HG02588 (cell line): ENCODE measurements at regions not wholly inside any gene's neighbourhood (a gene's known extent, or its start where the extent isn't known, plus 50 kb on each side); places are given as distances from the start of the nearest gene placed in this dataset.
A peak's percentile ranks its signal among the peaks of the same experiment; 100 is the strongest.
"Not testable (repeated sequence)": the region's sequence is repeated elsewhere in the genome, so short reads cannot be mapped to it uniquely, and the experiment has no call there.

Source experiments
- ATAC-seq: cut with Tn5 transposase; IDR thresholded peaks from one replicate; pipeline ENCODE4 v1.9.1; 2021; ENCODE audit warnings: mild to moderate bottlenecking, moderate library complexity; ENCODE audit not compliant: unreplicated experiment

DNA sequence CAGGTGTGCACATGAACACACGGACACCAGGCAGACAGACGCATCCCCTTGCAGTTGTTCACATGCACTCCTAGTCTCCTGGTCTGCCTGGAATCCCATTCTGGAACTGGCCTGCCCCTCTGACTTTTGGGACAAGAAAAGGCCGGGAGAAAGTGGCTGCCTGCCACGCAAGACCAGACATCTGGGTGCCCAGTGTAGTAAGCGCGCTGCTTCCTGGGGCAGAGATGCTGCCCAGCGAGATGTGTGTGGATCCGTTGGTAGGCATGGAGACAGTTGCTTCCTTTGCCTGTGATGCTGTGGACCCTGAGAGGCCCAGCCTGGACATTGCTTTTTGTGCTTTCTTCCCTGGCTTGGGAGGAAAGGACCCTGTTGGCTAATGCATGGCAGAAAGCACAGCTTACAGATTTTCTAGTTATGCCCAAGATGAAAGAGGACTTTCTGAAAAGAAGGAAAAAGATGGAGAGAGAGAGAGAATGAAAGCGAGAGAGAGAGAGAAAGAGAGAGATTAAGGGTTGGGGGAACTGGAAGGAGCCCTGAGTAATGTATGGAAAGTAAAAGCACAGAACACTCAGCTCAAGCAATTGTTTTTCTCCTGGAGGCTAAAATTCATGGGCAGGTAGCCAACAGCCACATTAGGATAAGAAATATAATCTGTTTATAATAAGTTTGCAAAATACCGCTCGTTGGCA is 235.3 kb downstream of the BCL2L11 start:
- ATAC-seq, result not testable (repeated sequence)

DNA sequence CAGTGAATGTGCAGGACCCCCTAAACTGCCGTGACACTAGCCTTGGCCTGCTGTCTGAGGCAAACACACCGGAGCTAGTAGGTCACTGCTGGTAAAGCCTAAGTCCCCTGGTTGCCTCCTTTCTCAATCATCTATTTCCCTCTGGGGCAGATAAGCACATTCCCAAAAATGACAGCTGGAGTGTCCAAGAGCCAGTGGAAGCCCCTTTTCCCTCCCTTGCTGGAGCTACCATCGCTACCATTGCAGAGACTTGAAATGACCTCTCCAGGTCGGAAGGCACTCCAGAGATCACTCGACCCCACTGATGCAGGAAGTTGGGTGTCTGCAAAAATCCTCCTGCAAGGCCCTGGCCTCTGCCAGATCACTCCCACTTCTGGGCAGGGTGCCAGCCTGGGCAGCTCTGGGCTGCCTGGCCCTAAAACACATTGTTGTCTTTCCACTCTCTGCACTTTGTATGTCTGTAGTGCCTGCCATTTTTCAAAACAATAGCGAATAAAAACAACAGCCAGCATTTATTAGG is 235.9 kb downstream of the BCL2L11 start:
- not testable (repeated sequence) for ATAC-seq

DNA sequence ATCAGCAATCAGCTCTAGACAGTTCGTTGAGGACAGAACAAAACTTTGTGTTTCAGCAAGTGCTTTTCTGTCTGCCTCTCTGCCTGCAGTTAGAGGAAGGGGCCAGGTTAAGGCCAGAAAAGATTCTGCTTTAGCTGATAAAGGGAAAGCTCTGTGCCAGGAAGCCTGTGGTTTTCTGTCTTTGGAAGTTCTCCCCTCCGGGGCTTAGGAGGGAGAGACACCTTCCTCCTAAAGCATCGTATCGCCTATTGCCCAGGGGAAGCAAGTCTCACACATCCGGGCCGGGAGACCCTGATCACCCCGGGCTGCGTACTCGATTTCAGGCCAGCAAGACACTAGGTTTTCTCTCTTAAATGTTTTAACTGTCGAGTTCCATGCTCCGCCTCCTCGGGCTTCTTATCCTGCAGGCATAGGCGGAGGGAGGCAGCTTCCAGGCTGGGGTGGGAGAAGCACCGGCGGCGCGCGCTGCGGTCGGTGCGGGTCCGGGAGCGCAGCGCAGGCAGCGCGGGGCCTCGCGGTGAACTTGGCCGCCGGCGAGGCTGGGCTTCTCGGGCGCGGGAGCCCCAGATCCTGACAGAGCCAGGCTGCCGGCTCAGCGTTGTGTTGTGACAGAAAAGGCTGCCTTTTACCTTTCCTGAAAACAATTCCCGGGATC is 245.4 kb downstream of the BCL2L11 start:
- ATAC-seq, result not testable (repeated sequence)

DNA sequence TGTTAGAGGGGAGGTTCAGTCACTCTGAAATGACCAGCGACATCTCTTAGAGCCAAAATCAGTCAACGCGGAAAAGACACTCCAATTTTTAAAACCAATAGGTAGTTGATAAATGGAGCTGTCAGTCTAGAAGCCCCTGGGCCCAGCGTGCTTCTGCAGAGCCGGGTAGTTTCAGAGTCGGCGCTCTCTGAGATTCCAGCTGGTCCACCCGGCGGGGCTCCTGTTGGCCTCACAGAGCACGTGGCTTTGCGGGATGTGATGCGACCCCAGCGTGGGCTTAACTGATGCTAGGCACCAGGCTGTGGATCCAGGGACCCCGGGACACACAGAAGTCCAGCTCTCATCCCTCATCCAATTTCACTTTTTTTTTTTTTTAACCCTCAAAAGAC is 245.9 kb downstream of the BCL2L11 start:
- ATAC-seq, result not testable (repeated sequence)

DNA sequence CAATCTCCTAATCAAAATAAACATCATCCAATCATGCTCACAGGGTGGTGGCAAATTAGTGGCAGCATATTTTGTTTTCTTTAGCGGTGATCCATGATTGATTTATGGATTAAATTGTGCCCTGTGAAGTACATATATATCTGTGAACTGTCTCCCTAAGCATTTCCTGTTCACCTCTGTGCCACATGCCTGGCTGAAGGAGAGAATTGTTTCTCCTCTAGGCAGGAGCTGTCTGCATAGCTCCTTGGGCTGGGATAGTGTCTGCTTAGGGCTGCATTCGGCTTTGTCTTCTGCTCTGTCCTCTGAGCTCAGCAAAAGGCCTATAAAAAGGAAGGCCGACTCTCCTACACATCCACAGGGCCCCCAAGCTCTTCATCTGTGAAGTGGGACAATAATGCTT is 246.4 kb downstream of the BCL2L11 start:
- ATAC-seq, result not testable (repeated sequence)

DNA sequence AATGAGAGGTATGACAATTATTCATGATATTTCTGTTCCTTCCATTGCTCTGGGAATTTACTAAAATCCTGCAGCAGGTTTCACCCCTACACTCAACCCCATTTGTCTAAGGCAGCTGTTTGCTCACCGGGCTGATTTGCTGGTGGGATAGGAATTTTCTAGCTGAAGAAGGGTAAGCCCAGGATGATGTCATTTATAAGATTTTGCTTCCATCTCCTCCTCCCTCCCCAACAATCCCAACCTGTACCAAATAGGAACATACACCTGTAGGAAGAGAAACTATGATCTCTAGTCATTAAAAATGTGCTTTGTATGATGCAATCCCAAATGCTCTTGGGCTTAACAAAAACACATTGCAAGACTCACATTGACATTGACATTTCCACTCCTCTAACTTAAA is 247.2 kb downstream of the BCL2L11 start:
- ATAC-seq, result not testable (repeated sequence)

DNA sequence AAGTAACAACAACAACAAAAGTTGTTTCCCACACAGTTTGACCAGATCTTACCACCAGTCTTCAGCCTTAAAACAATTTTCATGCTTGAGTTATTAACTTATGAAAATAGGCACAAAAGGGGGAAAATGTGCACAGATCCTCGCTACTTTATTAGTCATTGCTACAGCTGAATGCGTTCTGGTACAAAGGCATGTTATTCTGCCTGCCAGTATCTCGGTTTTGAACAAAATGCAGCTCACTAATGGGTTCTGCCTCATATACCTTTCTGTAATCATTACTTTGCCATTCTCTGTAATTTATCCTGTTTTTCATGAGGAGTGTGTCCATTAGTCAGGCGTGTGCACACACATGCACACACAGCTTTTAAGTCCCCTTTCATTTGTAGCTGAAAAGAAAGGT is 247.6 kb downstream of the BCL2L11 start:
- ATAC-seq, result not testable (repeated sequence)

DNA sequence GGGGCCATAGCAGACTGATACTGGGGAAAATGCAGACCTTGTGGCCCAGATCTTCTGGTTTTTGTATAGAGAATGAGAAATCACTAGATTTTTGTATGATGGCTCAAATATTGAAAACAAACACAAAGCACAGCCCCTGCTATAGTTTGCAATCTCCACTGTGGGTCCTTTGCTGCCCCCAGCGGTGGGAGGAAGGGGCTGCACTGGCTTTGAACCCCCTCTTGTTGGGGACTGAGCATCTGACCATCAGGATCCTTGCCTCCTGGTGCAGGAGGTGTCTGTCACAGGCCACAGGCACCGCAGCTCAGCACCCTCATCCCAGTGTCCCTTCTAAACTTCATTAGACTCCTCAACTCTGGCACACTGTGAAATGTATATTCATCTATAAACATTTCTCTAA is 252.3 kb downstream of the BCL2L11 start:
- peak; percentile 54 for ATAC-seq

DNA sequence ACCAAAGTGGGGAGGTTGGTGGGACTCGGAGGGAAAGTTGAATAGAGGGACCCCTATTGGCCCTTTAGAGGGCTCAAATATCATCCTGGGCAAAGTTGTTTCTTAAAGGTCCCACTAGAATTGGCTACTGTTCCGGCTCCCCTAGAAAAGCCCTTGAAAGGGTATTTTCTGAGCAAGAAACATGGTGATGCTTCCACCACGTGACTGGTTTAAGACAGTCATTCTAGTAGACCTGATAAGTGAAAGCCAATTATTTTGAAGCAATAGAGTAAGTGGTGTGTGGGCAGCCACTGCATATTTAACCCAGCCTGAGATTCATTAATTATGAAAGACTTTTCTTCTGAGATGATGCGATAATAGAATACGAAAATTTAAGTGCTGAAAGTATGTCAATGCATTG is 253.3 kb downstream of the BCL2L11 start:
- not testable (repeated sequence) for ATAC-seq

DNA sequence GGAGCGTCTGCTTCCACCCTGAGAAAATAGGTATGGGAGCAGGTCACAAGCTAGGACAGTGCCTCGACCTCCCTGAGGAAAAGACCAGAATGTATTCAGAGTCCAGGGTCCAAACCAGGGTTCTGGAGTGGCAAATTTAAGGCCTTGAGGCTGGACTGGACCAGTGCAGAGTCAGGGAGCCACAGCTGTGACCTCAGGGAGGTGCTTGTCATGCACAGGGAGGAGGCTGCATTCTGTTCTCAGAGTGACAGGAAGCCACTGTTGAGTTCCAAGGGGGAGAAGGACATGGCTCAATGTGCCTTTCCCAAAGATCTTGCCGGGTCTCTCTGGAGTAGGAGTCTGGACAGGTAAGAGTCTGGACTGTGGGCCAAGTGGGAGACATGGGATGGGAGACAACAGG is 254.0 kb downstream of the BCL2L11 start:
- not testable (repeated sequence) for ATAC-seq

DNA sequence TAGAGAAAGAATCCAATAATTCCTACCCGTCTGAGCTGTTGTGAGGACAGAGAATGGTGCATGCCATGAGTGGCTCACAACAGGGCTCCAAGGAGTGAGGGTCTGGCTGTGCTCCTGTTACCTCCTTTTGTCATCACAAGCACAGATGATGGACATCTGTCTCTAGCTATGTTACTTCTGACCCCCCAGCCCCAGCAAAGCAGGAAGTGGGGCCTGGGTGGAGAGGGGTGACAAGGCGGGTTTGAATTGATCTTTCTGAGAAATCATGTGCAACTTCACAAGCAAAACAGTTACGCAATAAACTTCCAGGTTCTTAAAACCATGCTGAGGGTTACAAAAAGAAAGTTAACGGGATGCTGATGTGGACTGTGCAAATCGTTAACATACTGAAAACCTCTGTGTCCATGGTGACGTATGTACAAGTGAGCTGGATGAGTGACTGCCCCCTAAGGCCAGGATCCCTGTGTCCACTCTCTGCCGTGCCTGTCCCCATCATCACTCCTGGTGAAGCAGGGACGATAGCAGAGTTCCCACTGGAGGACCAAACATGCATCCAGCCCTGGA is 254.7 kb downstream of the BCL2L11 start:
- ATAC-seq, result not testable (repeated sequence)

DNA sequence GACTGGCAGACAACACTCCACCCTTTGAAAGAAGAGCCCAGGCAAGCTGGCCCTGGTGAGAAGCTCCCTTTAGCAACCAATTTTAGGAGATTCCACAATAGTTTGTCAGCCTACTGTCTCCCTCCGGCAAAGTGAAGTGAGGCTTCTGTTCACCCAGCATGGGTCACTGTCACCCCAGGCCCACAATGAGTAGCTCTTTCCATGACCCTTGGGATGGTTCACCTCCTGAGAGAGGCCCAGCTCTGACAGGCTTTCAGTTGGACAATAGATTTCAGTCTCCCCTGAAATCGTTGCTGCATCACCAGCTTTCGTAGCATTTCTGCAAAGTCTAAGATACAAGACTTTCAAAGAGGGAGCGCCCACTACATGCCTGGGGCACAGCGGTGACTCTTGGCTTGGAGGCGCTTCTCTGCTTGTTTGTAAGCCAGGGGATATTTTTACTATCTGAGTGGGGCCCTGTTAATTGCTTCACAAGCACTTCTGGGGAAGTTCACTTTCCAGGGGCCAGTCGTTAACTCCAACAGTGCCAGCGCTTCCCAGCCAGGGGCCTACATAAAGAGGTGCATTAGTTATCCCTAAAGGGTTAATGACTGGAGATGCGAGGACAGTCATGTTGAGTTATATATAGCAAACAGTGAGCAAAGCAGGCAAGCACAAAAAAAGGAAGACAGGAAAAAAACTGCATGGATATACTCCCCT is 255.7 kb downstream of the BCL2L11 start:
- ATAC-seq, result not testable (repeated sequence)

DNA sequence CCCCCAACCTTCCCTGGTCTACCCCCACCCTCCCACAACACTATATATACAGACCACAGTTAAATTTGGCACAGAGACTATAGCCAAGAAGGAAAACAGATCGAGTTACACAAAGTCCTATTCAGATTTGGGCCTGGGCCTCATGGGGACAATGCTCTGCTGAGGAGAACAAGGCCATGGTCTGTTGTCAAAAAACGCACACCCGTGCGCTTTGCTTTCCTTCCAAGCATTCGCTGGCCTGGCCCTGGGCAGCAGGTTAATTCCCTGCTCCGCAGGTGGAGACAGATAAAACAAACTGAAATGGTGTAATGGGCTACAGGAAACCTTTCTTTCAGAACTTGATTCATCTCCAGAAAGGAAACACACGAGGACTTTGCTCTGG is 256.2 kb downstream of the BCL2L11 start:
- ATAC-seq, result not testable (repeated sequence)

DNA sequence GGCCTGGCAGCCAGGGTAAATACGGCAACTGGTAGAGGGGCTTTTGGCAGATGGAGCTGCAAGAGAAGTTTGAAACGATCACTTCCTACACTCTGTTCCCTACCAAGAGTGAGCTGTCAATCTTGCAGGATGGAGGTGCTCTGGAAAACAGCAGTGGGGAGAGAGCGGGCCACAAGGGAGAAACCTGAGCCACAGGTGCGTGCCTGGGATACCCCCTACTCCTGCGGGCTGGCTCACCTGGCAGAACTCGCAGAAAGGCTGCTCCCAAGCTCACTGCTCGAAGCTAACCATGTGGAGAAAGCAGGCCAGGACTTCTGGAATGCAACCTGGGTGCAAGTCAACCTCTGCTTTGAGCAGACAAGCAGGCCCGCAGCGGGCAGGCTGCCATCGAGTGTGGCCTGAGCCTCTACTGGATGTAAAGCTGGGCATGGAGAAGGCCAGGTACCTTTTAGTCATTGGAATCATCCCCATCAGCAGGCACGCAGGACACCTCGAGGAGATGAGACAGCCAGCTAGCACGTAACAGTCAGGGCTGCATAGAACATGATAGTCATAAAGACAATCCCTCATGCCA is 256.8 kb downstream of the BCL2L11 start:
- not testable (repeated sequence) for ATAC-seq

DNA sequence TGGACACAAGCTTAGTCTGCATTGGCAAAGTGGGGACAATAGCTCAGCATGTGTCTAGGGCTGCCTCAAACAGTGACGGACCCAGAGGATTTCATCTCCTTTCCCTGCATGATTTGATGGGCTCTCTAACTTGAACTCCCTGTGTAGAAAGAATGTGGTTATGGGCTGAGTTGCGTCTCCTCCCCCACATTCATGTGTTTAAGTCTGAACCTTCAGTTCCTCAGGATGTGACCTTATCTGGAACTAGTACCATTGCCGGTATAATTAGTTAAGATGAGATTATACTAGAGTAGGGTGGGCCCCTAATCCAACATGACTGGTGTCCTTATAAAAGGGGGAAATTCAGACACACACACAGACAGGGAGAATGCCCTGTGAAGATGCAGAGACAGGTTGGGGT is 257.6 kb downstream of the BCL2L11 start:
- ATAC-seq, result not testable (repeated sequence)

DNA sequence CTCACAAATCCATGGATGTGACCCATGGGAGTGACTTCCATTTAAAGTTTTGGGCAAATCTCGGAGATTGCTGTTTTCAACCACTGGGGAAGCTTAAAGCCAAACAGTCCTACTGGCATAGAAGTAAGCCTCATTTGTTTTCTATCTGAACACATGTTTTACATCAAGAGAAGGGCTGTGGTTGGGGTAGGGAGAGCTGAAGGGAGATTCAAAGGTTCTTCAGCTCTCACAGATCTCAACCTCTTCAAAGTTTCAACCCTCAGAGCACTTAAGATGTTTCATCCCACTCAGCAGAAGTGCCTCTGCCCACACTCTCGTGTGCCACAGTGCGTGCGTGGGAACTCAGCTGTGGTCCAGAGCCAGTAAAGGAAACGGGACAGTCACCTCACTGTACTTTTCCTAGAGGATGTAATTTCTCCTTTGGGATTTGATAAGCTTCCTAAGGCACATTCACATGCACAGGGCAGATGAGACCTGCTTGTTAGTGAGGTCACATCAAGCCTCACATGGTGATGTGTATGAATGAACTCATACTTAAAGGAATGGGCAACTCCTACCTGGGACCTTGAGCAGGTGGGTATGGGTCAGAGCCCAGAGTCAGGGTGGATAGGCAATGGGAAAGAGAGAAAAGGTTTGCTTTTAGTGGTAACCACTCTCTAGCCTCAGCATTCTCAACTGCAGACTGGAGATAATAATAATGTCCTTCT is 260.2 kb downstream of the BCL2L11 start:
- ATAC-seq, result not testable (repeated sequence)

DNA sequence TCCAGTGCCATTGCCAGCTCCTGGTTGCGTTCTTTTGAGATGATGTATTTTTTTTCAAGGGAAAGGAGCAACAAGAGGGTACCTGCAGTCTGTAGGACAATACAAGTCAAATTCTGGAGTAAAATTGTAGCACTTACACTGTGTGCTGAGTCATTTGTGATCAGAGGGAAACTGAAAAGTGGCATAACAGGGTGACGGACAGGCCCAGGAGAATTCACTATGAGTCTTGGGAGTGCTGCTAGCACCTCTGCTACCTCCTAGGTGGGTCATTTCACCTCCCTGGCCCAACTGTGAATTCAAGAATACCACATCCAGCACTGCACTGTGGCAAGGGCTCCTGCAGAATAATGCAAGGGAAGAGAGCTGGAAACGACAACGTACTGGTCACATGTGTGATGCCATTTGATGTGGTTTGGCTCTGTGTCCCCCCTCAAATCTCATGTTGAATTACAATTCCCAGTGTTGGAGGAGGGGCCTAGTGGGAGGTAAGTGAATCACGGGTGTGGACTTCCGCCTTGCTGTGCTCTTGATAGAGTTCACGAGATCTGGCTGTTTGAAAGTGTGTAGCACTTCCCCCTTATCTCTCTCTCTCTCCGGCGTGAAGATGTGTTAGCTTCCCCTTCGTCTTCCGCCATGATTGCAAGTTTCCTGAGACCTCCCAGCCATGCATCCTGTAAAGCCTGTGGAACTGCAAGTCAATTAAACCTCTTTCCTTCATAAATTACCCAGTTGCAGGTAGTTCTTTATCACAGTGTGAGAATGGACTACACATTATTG is 261.0 kb downstream of the BCL2L11 start:
- ATAC-seq, result not testable (repeated sequence)

DNA sequence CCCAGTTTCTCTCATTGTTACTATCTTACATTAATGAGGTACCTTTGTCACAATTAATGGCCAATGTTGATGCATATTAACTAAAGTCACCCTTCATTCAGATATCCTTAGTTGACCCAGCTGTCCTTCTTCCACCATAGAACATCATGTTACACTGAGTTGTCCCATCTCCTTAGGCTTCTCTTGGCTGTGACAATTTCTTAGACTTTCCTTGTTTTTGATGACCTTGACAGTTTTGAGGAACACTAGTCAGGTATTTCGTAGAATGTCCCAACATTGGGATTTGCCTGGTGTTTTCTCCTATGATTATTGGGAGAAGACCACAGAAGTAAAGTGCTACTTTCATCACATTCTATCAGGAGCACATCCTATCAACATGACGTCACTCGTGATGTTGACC is 261.8 kb downstream of the BCL2L11 start:
- ATAC-seq, result not testable (repeated sequence)

DNA sequence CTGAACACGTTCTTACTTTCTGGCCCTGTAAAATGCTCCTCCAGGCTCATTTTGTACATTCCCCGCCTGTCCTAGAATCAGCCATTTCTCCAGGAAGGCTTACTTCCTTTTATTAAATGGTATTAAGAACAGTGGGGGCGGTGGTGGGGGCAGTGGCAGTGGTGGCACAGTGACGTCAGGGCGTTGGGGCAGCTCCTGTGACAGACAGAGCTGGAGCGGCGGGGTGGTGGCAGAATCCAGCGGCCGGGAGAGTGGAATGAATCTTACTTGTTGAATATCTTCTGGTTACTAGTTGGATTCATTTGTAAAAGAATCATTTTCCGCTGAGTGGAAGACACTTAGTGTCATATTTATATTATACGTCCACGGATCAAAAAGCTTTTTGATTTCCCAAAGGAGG is 262.6 kb downstream of the BCL2L11 start:
- ATAC-seq, result not testable (repeated sequence)
